ENCODE measurements at regions not wholly inside any gene's neighbourhood (a gene's known extent, or its start where the extent isn't known, plus 50 kb on each side); places are given as distances from the start of the nearest gene placed in this dataset.

DNA sequence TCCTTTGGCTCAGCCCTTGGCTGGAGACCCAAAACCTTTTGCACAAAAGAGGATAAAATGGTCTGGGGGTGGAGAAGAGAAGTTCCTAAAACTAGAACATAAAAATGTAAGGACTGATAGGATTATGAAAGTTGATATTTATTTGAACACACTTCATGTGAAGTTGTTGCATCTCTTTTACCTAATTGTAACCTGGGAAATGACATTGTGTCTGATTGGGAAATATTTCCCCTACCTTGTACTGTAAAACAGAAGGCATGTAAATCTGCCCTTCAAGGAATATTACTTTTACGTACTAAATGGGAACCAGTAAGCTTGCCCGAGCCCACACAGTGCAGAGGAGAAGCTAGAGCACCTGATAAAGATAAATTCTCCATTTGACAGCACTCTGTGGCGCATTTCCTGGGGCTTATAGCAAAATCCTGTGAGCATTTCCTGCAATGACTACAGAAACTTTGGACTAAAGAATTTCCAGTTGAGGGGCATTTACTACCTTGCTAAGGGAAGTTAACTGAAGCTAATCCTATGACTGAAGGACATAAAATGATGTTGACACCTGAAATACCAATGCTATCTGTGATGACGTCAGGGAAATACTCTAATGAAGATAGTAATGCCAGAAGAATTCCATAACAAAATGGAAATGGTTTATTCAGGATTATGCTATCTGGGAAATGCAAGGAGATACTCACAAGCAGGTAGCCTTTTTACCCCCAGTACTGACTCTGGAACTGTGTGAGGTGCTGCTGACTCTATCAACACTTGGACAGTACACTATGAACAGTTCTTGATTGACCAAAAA is 78.3 kb upstream of the LIFR start:
- no peaks in the 10 kb centered on the region for H3K36me3 Mint-ChIP-seq
- H3K4me3 Mint-ChIP-seq: no peak overlapping the region
- peaks cover 3 to 19% (median 14%) of the 10 kb centered on the region in 8 donors for H3K9me3 Mint-ChIP-seq
- H3K27me3 ChIP-seq (ENCODE audit: insufficient read depth, low read length): no peaks in the 10 kb centered on the region
- H3K27me3 Mint-ChIP-seq: peaks cover 9 to 14% of the 10 kb centered on the region in 2 donors
- no peaks in the 10 kb centered on the region for H3K4me1 ChIP-seq (ENCODE audit: insufficient read depth, low read length)
- no peak overlapping the region for H3K4me3 ChIP-seq (ENCODE audit: low read length in 2 of 2)
- peaks cover 0 to 1% (median 0%) of the 10 kb centered on the region in 4 donors for H3K4me1 Mint-ChIP-seq
- no peak overlapping the region for H3K27ac ChIP-seq (ENCODE audit: low read depth, low read length)
- H3K36me3 ChIP-seq (ENCODE audit: insufficient read depth, low read length): no peaks in the 10 kb centered on the region
- DNase-seq: no peak
- H3K27ac Mint-ChIP-seq: no peak overlapping the region
- ChIA-PET POLR2A (ENCODE audit: partially characterized antibody) (no interaction called here), CTCF (ENCODE audit: partially characterized antibody) (no interaction called here)
- intact Hi-C loops (cut with micrococcal nuclease): no loop called here
- no peaks in the 10 kb centered on the region for H3K9me3 ChIP-seq (ENCODE audit: control insufficient read depth in 1 of 2, low read length in 2 of 2)

DNA sequence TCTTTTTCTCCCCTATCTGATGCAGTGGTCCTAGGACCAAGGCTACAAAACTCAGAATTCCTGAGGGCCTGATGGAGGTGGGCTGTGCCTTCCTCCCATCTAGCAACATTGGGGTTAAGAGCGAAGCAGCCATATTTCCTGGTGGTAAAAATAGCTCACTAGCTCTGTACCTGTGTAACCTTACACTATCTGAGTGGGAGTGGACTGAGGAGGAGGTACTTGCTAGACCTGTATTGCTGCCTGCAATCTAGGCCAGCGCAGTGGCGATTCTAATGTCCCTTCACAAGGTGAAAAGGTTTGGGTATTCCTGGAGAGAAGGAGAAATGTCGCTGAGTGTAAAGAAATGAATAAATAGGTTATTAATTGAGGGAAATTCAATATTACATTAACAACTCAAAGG is 80.2 kb upstream of the LIFR start:
- POLR2A ChIA-PET (ENCODE audit: partially characterized antibody): no interaction called here
- Mint-ChIP-seq H3K27me3 (peaks cover 9 to 16% of the 10 kb centered on the region in 2 donors), H3K27ac (no peak overlapping the region), H3K36me3 (no peaks in the 10 kb centered on the region), H3K9me3 (peaks cover 3 to 15% (median 11%) of the 10 kb centered on the region in 8 donors), H3K4me3 (no peak overlapping the region), H3K4me1 (peaks cover 0 to 1% (median 0%) of the 10 kb centered on the region in 4 donors)
- intact Hi-C loops (cut with micrococcal nuclease): no loop called here
- Histone ChIP-seq H3K4me1 (ENCODE audit: insufficient read depth, low read length) (no peaks in the 10 kb centered on the region), H3K36me3 (ENCODE audit: insufficient read depth, low read length) (no peaks in the 10 kb centered on the region), H3K27ac (ENCODE audit: low read depth, low read length) (no peak overlapping the region), H3K4me3 (ENCODE audit: low read length in 2 of 2) (no peak overlapping the region), H3K27me3 (ENCODE audit: insufficient read depth, low read length) (no peaks in the 10 kb centered on the region), H3K9me3 (ENCODE audit: control insufficient read depth in 1 of 2, low read length in 2 of 2) (no peaks in the 10 kb centered on the region)
- no peak for DNase-seq
- CTCF ChIA-PET (ENCODE audit: partially characterized antibody): no interaction called here

DNA sequence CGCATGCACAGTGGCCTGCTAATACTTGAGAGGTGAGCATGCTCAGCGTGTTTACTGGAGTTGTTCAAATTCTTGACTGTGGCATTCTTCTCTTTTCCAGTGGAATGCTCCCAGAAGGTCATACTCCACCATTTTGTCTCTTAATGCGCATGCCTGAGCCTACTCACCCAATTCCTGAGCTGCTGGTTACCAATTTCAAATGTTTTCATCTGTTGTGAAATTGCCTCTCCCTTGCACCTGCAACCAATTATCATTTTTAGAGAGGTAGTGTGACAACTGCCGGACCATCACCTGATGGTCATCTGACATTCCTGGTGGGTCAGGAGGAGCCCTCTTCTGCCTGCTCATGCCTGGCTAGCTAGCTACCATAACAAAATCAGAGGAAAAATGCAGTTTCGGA is 82.2 kb upstream of the LIFR start:
- no peak for DNase-seq
- H3K27me3 ChIP-seq (ENCODE audit: insufficient read depth, low read length): no peaks in the 10 kb centered on the region
- no peaks in the 10 kb centered on the region for H3K36me3 Mint-ChIP-seq
- ChIA-PET CTCF (ENCODE audit: partially characterized antibody) (no interaction called here), POLR2A (ENCODE audit: partially characterized antibody) (no interaction called here)
- H3K27me3 Mint-ChIP-seq: peaks cover 10 to 11% of the 10 kb centered on the region in 2 donors
- no peaks in the 10 kb centered on the region for H3K9me3 ChIP-seq (ENCODE audit: control insufficient read depth in 1 of 2, low read length in 2 of 2)
- H3K27ac Mint-ChIP-seq: no peak overlapping the region
- H3K4me3 Mint-ChIP-seq: no peak overlapping the region
- no peak overlapping the region for H3K27ac ChIP-seq (ENCODE audit: low read depth, low read length)
- H3K4me1 ChIP-seq (ENCODE audit: insufficient read depth, low read length): no peaks in the 10 kb centered on the region
- intact Hi-C loops (cut with micrococcal nuclease): no loop called here
- H3K9me3 Mint-ChIP-seq: peaks cover 0 to 5% (median 0%) of the 10 kb centered on the region in 8 donors
- H3K36me3 ChIP-seq (ENCODE audit: insufficient read depth, low read length): no peaks in the 10 kb centered on the region
- peaks cover 0 to 1% (median 0%) of the 10 kb centered on the region in 4 donors for H3K4me1 Mint-ChIP-seq
- H3K4me3 ChIP-seq (ENCODE audit: low read length in 2 of 2): no peak overlapping the region

DNA sequence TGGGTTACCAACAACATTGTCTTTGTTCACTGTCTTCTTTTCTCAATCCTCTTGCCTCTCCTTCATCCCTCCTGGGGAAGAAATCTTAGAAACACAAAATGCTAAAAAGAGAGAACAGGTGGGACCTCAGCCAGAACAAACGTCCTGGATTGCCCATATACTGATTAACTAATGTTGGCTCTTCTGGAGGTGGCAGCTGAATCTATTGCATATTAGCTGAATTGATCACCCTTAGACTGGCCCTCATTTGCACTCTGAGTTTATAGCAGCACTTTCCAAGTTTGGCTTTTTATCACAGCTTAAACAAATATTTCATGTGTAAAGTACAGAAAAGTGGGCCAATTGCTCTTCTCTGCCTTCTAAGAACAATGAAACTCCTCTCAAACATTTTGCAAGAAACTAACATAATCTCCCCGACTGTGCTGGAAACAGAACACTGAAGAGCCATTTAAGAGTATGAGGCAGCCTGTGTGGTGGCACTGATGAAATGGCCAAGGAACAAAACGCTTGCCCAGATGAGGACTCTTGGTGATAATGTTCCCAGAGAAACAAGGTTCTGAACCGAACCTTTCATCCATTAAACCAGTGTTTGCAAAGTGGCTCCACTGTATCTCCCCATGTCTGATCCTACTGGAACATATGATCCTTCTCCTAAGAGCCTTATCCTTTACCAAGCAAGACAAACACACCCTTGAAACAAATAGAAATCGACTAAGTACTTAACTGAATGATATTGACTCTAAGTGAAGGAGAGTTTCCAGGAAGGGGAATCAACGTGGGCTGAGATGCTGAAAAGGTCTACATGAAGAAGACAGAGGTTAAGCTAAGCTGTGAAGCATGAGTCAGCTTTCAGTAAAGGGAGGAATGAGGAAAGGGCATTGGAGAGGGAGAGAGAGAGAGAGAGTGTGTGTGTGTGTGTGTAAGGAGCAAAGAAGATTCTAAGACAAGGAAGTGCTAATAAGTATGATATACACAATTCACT is 83.2 kb upstream of the LIFR start:
- DNase-seq: no peak
- H3K36me3 Mint-ChIP-seq: no peaks in the 10 kb centered on the region
- CTCF ChIA-PET (ENCODE audit: partially characterized antibody): no interaction called here
- no peak overlapping the region for H3K4me3 Mint-ChIP-seq
- no peak overlapping the region for H3K27ac Mint-ChIP-seq
- peaks cover 0 to 6% (median under 1%) of the 10 kb centered on the region in 8 donors for H3K9me3 Mint-ChIP-seq
- no peaks in the 10 kb centered on the region for H3K27me3 ChIP-seq (ENCODE audit: insufficient read depth, low read length)
- H3K4me1 Mint-ChIP-seq: no peaks in the 10 kb centered on the region
- intact Hi-C loops (cut with micrococcal nuclease): no loop called here
- no peaks in the 10 kb centered on the region for H3K4me1 ChIP-seq (ENCODE audit: insufficient read depth, low read length)
- no peak overlapping the region for H3K27ac ChIP-seq (ENCODE audit: low read depth, low read length)
- no peaks in the 10 kb centered on the region for H3K9me3 ChIP-seq (ENCODE audit: control insufficient read depth in 1 of 2, low read length in 2 of 2)
- peaks cover 10 to 11% of the 10 kb centered on the region in 2 donors for H3K27me3 Mint-ChIP-seq
- H3K36me3 ChIP-seq (ENCODE audit: insufficient read depth, low read length): no peaks in the 10 kb centered on the region
- H3K4me3 ChIP-seq (ENCODE audit: low read length in 2 of 2): no peak overlapping the region
- POLR2A ChIA-PET (ENCODE audit: partially characterized antibody): no interaction called here

DNA sequence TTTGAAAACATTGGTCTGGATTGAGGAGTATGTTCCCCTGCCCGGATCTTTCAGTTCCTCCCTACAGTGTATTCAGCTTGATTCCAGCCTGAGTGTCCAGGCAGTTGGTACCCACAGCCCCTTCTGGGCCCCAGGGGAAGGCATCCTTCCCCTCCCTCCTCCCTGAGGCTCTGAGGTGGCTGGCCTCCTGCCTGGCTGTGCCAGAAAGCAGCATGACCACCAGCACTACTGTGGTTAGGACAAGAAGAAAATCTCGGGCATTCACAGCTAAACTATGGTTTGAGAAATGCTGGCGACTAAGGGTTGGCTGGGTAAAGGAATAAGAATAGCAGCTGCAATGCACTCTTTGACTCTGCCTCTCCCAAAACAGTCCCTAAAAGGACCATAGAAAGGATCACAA is 84.6 kb upstream of the LIFR start:
- no peaks in the 10 kb centered on the region for H3K27me3 ChIP-seq (ENCODE audit: insufficient read depth, low read length)
- Mint-ChIP-seq H3K4me3 (no peak overlapping the region), H3K27me3 (peaks cover 8 to 14% of the 10 kb centered on the region in 2 donors), H3K27ac (no peak overlapping the region), H3K36me3 (no peaks in the 10 kb centered on the region), H3K4me1 (no peaks in the 10 kb centered on the region), H3K9me3 (peaks cover 0 to 6% (median under 1%) of the 10 kb centered on the region in 8 donors)
- no peaks in the 10 kb centered on the region for H3K36me3 ChIP-seq (ENCODE audit: insufficient read depth, low read length)
- no peaks in the 10 kb centered on the region for H3K4me1 ChIP-seq (ENCODE audit: insufficient read depth, low read length)
- ChIA-PET POLR2A (ENCODE audit: partially characterized antibody) (no interaction called here), CTCF (ENCODE audit: partially characterized antibody) (no interaction called here)
- no peaks in the 10 kb centered on the region for H3K9me3 ChIP-seq (ENCODE audit: control insufficient read depth in 1 of 2, low read length in 2 of 2)
- intact Hi-C loops (cut with micrococcal nuclease): no loop called here
- H3K27ac ChIP-seq (ENCODE audit: low read depth, low read length): no peak overlapping the region
- no peak overlapping the region for H3K4me3 ChIP-seq (ENCODE audit: low read length in 2 of 2)
- DNase-seq: no peak

DNA sequence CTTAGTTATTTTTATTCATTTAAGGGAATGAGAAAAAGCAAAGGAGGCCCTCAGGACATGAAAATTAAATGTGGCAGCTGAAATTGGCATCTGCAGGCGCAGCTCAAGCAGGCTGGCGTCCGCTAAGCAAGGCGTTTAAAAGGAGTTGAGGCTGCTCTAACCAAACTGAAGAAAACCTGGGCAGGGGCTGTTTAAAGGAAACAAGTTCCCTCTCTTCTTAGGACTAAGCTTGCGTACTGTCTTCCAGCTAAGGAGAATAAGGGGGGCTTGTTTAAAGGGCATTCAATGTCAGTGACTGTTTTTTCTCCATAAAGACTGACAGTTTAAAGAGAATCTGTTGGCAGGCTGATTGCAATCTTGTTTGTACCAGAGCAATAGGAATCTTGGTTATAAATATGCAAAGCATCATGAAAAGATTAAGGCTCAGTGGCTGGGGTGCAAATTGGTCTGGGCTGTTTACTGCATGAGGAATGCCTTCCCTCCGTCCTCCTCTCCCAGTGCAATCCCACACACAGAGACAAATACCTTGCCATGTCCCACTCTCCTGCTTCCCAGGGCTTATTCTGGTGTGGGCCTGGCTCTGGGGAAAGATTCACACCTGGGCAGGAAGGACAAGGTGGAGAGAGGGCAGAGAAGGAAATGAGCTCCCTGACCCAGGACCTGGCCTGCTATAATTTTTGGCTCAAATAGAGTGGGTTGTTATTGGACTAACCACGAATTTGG is 85.9 kb upstream of the LIFR start:
- no peak overlapping the region for H3K27ac ChIP-seq (ENCODE audit: low read depth, low read length)
- Mint-ChIP-seq H3K27ac (no peak overlapping the region), H3K27me3 (peaks cover 8 to 12% of the 10 kb centered on the region in 2 donors), H3K9me3 (peaks cover 0 to 6% (median under 1%) of the 10 kb centered on the region in 8 donors), H3K4me1 (no peaks in the 10 kb centered on the region), H3K4me3 (no peak overlapping the region), H3K36me3 (no peaks in the 10 kb centered on the region)
- no peaks in the 10 kb centered on the region for H3K9me3 ChIP-seq (ENCODE audit: control insufficient read depth in 1 of 2, low read length in 2 of 2)
- H3K4me3 ChIP-seq (ENCODE audit: low read length in 2 of 2): no peak overlapping the region
- ChIA-PET CTCF (ENCODE audit: partially characterized antibody) (no interaction called here), POLR2A (ENCODE audit: partially characterized antibody) (no interaction called here)
- no peak for DNase-seq
- intact Hi-C loops (cut with micrococcal nuclease): no loop called here
- H3K36me3 ChIP-seq (ENCODE audit: insufficient read depth, low read length): no peaks in the 10 kb centered on the region
- H3K4me1 ChIP-seq (ENCODE audit: insufficient read depth, low read length): no peaks in the 10 kb centered on the region
- no peaks in the 10 kb centered on the region for H3K27me3 ChIP-seq (ENCODE audit: insufficient read depth, low read length)

DNA sequence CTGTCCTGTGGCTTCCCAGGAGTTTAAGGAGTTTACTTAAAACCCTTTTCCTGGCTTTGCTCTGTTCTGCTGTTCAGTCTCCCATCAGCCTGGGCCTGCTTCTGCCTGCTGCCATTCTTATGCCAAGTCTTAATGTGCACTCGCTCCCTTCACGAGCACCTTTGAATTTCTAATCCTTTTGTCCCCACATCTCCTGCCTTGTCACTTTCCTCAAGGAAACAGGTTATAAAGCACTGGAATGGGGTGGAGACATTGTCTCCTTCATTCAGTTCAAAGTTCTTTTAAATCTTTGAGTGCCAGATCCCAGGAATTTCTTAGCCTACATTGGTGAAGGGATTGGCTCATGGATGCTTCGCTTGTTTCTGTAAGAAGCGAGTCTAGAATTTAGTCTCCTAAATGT is 87.2 kb upstream of the LIFR start:
- ChIA-PET POLR2A (ENCODE audit: partially characterized antibody) (no interaction called here), CTCF (ENCODE audit: partially characterized antibody) (no interaction called here)
- DNase-seq: no peak
- no peaks in the 10 kb centered on the region for H3K27me3 ChIP-seq (ENCODE audit: insufficient read depth, low read length)
- H3K4me1 ChIP-seq (ENCODE audit: insufficient read depth, low read length): no peaks in the 10 kb centered on the region
- no peak overlapping the region for H3K27ac Mint-ChIP-seq
- intact Hi-C loops (cut with micrococcal nuclease): no loop called here
- no peak overlapping the region for H3K4me3 Mint-ChIP-seq
- H3K27me3 Mint-ChIP-seq: peaks cover 4 to 8% of the 10 kb centered on the region in 2 donors
- no peak overlapping the region for H3K27ac ChIP-seq (ENCODE audit: low read depth, low read length)
- no peaks in the 10 kb centered on the region for H3K9me3 ChIP-seq (ENCODE audit: control insufficient read depth in 1 of 2, low read length in 2 of 2)
- no peaks in the 10 kb centered on the region for H3K4me1 Mint-ChIP-seq
- H3K9me3 Mint-ChIP-seq: peaks cover 0 to 4% (median under 1%) of the 10 kb centered on the region in 8 donors
- H3K36me3 ChIP-seq (ENCODE audit: insufficient read depth, low read length): no peaks in the 10 kb centered on the region
- no peak overlapping the region for H3K4me3 ChIP-seq (ENCODE audit: low read length in 2 of 2)
- H3K36me3 Mint-ChIP-seq: no peaks in the 10 kb centered on the region
